Umbilical cord (tissue), 1 donor: ENCODE measurements at regions not wholly inside any gene's neighbourhood (a gene's known extent, or its start where the extent isn't known, plus 50 kb on each side); places are given as distances from the start of the nearest gene placed in this dataset.
"Not testable (repeated sequence)": the region's sequence is repeated elsewhere in the genome, so short reads cannot be mapped to it uniquely, and the experiment has no call there.

Source experiments
- DNase-seq: peaks from one replicate; pipeline ENCODE4 v3.0.0-alpha.2; 2015; ENCODE audit warnings: low spot score

- DNase-seq = no peak
These were observed 204.2 kb downstream of the FGF9 start for GRCh38 chr13:21875116-21875515.

DNA sequence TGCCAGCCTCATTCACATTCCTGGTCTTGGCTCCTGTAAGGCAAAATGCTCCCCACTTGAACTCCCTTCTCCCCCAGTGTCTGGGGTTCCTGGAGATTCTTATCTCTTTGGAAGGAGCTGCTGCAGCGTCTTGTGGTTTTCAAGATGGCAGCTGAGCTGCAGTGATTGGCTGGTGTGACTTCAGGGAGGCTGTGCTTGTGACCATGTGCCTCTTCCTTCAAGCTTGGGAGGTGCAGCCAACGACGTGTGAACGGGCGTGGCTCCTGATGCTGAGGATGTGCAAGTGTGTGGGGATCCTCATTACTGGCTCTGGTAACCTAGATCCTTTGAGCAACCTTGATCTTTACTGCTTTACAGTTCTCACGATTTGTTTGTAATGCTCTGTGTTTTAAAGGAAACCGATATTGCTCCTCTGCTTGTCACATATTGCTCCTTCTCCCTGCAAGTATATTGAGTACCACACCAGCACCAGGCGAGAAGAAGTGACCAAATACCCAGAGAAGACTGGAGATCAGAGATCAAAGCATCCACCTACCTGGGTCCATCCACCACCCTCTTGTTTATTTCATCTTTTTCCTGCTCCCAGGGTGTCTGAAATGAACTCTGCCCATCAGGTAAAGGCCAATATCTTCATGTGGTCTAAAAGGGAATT, 208.5 kb downstream of the FGF9 start:
- DNase-seq = no peak

- no peak for DNase-seq
These were observed 211.9 kb downstream of the FGF9 start for GRCh38 chr13:21882766-21883165.

DNA sequence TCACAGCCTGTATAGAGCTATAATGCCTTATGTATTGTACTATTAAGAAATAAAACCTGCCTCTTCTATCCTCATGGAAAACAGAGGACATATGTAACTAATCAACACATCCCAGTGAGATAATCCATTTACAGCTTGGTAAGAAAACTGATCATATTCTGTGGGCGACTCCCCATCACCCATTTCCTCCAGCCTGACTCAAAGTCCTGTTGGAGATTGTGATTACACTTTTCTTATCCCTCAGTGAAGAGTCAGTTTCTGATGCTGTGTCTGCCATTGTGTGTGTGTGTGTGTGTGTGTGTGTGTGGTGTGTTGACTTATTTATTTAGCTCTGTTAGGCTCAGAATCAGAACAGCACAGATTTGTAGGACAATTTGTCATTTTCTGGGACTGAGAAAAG, 212.8 kb downstream of the FGF9 start:
- DNase-seq = no peak

DNA sequence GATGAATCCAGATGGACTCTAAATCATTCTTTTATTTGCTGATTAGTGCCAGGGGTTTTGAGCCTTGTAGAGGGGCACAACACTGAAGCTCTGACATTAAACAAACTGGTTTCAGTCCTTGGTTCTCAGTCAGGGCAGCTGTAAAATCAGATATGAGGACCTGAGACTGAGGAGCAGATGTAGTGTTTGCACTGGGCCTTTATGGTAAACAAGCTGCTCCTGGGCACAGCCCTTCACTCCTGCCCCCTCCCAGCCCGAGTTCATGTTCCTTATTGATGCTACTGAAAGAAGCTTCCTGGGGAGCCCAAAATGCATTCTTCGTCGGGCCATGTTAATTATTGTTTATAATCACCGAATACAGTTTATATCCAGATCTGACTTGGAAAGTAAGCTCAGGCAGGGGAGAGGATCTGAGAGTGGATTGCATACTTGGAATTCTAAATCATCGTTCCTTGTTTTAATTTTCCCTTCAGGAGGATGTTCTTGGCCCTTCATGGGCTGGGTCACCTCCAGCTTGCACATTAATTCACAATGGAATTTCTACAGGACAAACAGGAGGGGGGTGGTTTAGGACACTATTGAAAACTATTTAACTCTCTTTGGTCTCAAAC, 213.5 kb downstream of the FGF9 start:
- DNase-seq = no peak

GRCh38 chr13:21884965-21885567, 214.2 kb downstream of the FGF9 start:
- DNase-seq = no peak

DNA sequence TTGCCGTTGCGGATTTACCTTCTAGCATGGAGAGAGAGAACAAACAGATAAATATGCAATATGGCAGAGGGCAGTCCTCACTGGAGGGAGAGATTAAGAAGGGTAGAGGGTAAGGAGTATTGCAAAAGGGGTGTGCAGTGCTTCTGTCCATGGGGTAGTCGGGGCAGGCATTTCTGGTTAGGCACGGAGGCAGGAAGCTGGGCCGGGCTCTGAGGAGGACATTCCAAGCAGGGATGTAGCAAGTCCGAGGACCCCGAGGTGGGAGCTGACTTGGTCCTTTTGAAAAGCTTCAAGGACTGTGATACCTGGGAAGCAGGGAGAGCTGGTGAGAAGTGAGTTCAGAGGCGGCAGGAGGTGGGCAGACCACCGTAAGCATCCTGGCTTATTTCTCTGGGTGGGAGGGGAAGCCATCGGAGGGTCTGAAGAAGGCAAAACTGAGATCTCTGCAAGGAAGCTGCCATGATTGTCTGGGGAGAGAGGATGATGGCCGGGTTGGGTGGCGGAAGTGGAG, 214.9 kb downstream of the FGF9 start:
- DNase-seq = no peak

DNA sequence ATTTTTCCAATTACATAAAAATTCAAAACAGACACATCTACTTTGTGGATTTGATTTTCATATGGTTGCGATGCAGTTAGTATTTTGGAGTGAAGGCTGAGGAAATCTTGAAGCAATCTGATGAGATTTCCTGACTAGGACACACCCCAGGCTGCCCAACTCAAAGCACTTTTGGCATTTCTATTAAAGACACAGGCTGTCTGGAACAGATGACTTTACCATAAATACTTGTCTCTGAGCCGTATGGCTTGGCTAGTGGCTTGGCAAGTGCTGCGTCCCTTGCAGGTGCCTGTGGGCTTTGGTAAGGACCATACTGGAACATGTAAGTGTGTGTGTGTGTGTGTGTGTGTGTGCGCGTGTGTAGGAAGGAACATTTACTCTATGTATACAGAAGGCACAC, 218.8 kb downstream of the FGF9 start:
- no peak for DNase-seq

GRCh38 chr13:21890220-21890619, 219.3 kb downstream of the FGF9 start:
- DNase-seq = not testable (repeated sequence)

- DNase-seq = no peak
These were observed 223.2 kb downstream of the FGF9 start for GRCh38 chr13:21894091-21894490.

- peak; percentile 38 for DNase-seq
These were observed 224.1 kb downstream of the FGF9 start for GRCh38 chr13:21894703-21895699.

DNA sequence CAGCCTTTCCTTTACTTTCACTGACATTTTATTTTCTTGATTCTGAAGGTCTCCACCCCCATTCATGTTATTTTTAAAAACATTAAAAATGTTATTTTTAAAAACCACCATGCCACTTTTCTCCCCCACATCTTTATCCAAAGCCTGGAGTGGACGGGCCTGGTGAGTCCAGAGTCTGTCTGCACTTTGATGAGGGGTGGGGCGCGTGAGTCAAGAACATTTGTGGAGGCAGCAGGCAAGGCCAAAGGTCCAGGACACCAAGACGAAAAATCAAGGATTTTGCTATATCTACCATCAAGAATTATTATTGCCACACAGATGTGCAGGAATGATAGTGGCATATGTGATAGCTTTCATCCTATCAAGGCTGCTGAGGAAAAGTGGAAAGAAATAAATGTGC, 224.9 kb downstream of the FGF9 start:
- DNase-seq = no peak

DNA sequence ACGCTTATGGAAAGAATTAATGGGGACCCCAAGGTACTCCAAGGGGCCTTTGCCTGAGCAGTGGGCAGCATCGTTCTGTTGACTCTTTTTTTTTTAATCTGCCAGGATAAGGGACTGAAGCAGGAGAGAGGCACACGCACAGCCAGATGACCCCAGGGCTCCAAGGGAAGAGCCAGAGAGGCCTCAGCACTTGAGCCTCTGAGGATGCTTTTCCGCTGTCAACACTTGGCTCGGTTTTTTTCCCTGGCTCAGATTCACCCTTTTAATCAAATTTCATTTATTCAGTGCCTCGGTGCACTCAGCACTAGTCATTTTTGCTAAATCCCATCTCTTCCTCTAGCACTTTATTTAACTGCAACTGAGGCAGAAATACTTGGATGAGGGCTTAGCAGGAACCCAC, 226.3 kb downstream of the FGF9 start:
- DNase-seq = peak; percentile 73

DNA sequence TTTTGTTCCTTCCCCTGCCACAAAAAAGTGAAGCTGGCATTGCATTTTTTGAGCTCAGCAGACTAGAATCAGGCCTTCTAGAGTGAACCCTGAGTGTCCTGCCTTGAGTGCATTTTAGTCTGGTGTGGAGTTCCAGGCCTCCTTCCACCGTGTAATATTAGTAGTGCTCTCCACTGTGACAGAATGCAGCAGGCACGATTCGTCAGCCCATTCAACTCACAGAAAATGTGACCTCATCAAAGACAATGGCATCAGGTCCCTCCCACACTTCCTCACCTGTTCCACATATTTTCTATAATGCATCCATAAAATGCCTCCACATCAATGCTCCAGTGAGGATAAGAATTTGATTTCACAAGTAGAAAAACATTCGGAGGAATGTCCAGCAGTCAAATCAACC, 227.6 kb downstream of the FGF9 start:
- DNase-seq = no peak

DNA sequence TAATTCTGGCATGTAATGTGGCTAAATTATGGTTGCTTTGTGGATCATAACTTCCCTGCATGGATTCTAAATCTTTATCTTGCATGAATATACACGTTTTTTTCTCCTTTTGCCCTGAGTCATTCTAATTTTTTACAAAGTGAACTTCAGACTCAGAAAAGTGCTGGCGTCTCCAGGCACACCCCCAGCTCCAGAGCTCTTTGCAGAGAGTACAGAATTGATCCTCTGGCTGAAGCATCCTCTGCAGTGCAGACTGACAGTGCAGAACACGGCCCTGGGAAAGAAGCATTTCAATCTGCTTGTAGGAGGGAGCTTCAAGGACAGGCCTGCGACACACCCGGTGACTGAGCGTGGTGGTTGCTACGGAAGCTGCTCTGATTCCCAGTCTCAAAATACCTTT, 228.1 kb downstream of the FGF9 start:
- peak; percentile 84 for DNase-seq

- no peak for DNase-seq
These were observed 230.5 kb downstream of the FGF9 start for GRCh38 chr13:21901336-21901735.

DNA sequence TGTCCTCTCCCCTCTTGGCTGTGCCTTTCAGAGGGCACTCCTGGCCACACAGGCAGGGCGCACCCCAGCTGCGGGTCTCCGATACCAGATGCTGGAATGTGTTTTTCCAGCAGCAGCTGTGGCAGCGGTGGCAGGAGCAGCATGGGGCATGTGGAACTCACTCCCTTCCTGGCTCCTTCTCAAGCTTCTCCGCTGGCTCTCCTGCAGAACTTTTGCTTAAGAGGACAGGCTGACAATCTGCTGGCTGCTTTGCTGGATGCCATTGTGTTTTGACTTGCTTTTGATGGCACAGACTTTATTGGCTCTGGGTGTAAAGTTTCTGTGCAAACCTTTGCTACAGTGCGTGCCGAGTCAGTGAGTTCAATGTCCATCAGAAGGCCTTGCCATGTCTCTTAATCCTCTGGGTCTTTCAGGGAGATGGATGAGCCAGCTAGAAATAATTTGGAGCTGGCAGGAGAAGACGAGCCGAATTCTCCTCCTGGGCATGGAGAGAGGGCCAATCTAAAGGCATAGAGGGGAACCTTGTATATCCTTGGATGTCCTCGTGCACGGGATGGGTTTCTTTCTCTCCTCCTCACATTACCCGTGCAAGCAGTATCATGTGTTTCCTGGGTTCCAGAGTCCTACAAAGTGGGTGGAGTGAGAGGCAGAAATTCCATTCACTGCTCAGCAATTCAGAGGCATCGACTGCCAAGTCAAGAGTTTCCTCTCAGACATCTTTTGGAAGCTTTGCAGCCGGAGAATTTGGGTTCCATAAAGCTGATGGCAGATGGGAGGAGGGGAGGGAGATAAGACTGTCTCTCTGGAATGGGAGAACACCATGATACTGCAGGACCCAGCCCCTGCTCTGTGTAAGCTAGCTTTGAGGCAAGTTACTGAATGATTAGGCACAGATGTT, 231.2 kb downstream of the FGF9 start:
- peak; percentile 96 for DNase-seq

GRCh38 chr13:21902709-21903098, 231.8 kb downstream of the FGF9 start:
- DNase-seq = no peak

DNA sequence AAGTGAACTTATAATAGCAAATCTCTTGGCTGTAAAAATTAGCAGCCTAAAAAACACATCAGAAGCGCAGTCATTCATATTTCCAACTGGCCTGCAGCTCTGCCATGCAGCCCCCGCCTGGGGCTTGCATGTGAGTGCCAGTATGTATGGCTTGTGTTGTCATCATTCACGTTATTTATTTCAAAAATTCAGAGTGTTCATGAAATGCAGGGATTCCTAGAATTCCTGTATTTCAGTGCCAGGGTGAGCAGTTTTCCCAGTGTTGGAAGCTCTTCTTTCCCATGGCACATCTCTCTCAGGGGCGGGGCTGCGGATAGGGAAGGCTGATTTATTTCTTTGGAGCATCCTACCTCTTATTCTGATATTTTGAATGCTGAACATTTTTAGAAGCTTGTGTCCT, 234.6 kb downstream of the FGF9 start:
- DNase-seq = no peak

DNA sequence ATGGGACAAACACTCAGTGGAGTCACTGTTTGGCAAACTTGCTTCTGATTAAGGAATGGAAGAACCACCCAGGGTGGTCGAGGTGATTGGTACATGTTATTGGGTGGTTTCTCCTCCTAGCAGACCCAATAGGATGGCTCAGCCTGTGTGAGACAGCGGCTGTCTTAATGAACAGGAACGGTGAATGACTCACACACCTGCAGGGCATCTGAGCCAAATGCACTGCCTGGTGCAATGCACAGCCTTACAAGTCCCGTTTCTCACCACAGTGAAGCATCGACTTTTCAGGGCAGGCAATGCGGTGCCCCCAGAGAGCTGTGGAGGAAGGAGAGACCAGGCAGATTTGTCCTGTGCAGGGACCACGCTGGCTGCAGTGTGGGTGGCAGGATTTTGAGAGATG, 238.5 kb downstream of the FGF9 start:
- no peak for DNase-seq

DNA sequence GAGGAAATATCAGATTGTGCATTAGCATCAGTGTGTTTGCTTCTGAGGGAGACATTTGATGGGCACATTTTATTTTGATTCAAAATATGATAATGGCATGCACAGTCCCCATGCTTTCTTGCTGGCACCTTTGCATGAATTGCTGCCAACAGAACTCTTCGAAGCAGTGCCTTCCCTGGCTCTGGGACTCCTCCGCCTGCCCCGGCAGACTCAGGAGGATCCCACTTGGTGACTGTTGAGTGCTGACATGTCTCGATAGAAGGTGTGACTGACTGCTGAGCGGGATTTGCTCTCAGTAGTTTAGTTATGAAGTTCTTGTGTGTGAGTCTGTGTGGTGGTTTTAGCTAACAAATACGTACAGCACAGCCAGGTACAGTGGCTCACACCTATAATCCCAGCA, 239.7 kb downstream of the FGF9 start:
- DNase-seq = no peak
